HEK293T (cell line): ENCODE measurements at regions not wholly inside any gene's neighbourhood (a gene's known extent, or its start where the extent isn't known, plus 50 kb on each side); places are given as distances from the start of the nearest gene placed in this dataset.
"Not testable (repeated sequence)": the region's sequence is repeated elsewhere in the genome, so short reads cannot be mapped to it uniquely, and the experiment has no call there.

Experiments
- BHLHE40 ChIP-seq: fragments of 450-650 bp; IDR thresholded peaks from 2 replicates; pipeline ENCODE4 v1.6.1; 2016; ENCODE audit warnings: mild to moderate bottlenecking, moderate library complexity, borderline replicate concordance
- ELF4 ChIP-seq: fragments of 450-650 bp; IDR thresholded peaks from 2 replicates; pipeline ENCODE4 v1.6.1; 2017; ENCODE audit warnings: antibody characterized with exemption
- FOXK2 ChIP-seq: fragments of 450-650 bp; IDR thresholded peaks from 2 replicates; pipeline ENCODE4 v1.6.1; 2016; ENCODE audit warnings: mild to moderate bottlenecking
- FOXM1 ChIP-seq: fragments of 450-650 bp; IDR thresholded peaks from 2 replicates; pipeline ENCODE4 v1.6.1; 2017; ENCODE audit warnings: mild to moderate bottlenecking, borderline replicate concordance
- LEF1 ChIP-seq: fragments of 450-650 bp; IDR thresholded peaks from 2 replicates; pipeline ENCODE4 v1.6.1; 2017; ENCODE audit warnings: mild to moderate bottlenecking, borderline replicate concordance
- NFRKB ChIP-seq: fragments of 450-650 bp; IDR thresholded peaks from 2 replicates; pipeline ENCODE4 v1.6.1; 2016; ENCODE audit warnings: mild to moderate bottlenecking, moderate library complexity
- SP1 ChIP-seq: fragments of 450-650 bp; IDR thresholded peaks from 2 replicates; pipeline ENCODE4 v1.6.1; 2017
- TARDBP ChIP-seq: fragments of 450-650 bp; IDR thresholded peaks from 2 replicates; pipeline ENCODE4 v1.6.1; 2016
- ZNF384 ChIP-seq: fragments of 450-650 bp; IDR thresholded peaks from 2 replicates; pipeline ENCODE4 v1.6.1; 2016

GRCh38 chr20:11513241-11513745, 404.4 kb upstream of the BTBD3 start:
- not testable (repeated sequence) for TF ChIP-seq ELF4, FOXM1, LEF1, FOXK2, SP1, TARDBP, ZNF384, BHLHE40, NFRKB
